A673 (cell line): ENCODE measurements at regions not wholly inside any gene's neighbourhood (a gene's known extent, or its start where the extent isn't known, plus 50 kb on each side); places are given as distances from the start of the nearest gene placed in this dataset.

Experiments used
- CTCF ChIP-seq: fragments of 300-800, 200-600 bp; sonication (generic); conservative IDR thresholded peaks from 2 replicates; pipeline ENCODE4 v1.5.1; 2017; ENCODE audit warnings: low read depth, mild to moderate bottlenecking, antibody characterized with exemption, low read length, moderate library complexity, mixed read lengths
- EZH2 ChIP-seq: fragments of 200-600 bp; sonication (generic); IDR thresholded peaks from 2 replicates; pipeline ENCODE4 v1.6.1; 2017; ENCODE audit warnings: borderline replicate concordance, low read depth, mild to moderate bottlenecking, mixed read lengths, antibody characterized with exemption, low read length; ENCODE audit not compliant: poor library complexity, severe bottlenecking

DNA sequence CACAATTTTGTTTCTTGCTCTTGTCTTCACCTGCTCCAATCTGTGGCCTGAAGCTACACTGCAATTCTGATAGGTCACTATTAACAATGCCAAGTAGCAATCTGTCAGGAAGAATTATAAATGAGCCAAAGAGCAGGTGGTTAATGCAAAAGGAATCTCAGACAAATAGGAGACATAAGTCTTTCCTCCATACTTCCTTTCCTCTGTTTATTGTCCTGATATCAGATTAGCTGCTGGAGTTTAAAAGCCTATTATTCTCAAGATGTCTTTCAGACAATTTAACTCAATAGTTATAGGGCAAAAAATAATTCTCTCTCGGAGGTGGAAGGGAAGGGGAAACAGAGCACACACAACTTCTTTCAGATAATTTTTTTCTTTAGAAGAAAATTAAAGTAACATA, 491.6 kb downstream of the MFSD1 start:
- no peak for TF ChIP-seq CTCF
- no peak for TF ChIP-seq EZH2
